NCI-H526 treated with DMSO at 0.1 percent for 48 hours (cell line): ENCODE measurements at regions not wholly inside any gene's neighbourhood (a gene's known extent, or its start where the extent isn't known, plus 50 kb on each side); places are given as distances from the start of the nearest gene placed in this dataset.
"Not testable (repeated sequence)": the region's sequence is repeated elsewhere in the genome, so short reads cannot be mapped to it uniquely, and the experiment has no call there.

Experiments used
- DNase-seq: peaks from one replicate; lab custom pipeline; 2025; lab: John Stamatoyannopoulos, UW

DNA sequence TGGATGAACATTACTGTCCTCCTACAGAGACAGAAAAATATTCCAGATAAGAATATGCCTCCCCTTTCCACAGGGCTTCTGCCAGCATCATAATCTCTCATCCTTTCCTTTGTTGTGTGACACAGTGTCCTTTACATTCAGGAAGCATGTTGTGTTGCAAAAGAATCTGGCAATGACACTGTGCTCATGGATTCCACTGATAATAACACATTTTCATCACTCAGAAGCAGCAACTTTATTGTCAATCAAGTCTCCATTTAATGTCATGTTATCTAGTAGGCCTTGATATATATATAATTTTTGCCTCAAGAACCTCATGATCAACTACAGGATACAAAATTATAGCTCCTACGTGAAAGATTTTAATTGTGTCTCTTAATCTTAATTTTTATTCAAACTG, 833.9 kb downstream of the FSTL5 start:
- no peak for DNase-seq

DNA sequence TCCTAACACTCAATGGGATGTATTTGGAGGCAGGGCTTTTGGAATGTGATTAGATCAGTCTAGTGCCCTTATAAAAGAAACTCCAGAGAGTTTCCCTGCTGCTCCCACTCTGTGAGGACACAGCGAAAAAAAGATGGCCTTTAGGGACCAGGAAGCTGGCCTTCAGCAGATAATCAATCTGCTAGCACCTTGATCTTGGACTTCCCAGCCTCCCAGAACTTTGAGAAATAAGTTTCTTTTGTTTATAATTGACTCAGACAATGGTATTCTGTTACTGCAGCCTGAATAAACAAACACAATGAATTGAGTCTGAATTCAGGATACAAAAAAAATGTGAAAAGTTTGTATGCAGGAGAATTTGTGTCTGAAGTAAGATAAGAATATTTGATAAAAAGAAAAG, 842.1 kb downstream of the FSTL5 start:
- no peak for DNase-seq

DNA sequence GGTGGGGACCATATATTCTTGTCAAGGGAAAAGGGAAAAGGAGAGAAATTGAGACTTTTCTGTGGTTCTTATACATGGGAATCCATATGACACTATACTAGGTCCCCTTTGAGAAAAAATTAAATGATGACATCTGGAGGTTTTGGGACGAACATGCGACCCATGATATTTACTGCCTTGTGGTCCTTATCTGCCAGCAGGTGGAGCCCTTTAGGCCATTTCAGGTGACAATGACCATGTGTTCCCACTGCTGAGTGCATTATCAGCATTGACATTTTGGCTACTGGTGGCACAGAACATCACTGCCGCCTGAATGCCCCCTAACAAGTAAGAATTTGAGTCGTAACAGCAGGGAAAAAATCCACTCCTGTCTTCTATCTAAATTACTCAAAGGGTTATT, 843.4 kb downstream of the FSTL5 start:
- DNase-seq: no peak

DNA sequence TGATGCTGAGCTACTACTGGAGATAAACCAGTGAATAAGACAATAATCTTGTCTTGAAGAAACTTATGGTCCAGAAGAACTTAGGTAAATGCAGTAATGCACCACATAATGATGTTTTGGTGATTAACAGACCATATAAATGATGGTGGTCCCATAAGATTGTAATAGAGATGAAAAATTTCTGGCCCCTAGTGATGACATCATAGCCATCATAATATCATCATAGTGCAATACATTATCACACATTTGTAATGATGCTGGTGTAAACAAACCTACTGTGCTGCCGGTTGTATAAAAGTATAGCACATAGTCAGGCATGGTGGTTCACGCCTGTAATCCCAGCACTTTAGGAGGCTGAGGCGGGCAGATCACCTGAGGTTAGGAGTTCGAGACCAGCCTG, 846.8 kb downstream of the FSTL5 start:
- no peak for DNase-seq

DNA sequence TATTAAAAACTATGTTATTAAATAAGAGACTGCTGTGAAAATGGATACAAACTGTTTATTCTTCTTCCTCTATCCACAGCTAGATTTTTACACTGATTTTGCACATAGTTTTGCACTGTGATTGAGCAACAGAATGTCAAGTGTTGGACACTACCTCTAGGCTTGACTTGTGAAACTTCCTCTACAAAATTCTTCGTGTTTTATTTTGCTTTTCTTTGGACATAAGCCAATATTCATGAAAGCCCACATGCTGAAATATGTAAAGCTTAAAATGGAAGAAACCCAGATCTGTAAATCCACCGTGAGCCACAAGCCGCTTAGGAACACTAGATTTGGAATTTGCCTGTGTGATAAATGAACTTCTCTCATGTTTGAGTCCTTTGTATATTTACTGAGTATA, 849.4 kb downstream of the FSTL5 start:
- DNase-seq: no peak

DNA sequence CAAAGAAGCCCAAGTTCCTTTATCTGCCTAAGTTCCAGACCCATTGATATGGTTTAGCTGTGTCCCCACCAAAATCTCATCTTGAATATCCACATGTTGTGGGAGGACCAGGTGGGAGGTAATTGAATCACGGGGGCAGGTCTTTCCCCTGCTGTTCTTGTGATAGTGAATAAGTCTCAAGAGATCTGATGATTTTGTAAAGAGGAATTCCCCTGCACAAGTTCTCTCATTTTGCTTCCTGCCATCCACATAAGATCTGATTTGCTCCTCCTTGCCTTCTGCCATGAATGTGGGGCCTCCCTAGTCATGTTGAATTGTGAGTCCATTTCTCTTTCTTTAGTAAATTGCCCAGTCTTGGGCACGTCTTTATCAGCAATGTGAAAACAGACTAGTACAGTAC, 860.2 kb downstream of the FSTL5 start:
- DNase-seq: no peak

DNA sequence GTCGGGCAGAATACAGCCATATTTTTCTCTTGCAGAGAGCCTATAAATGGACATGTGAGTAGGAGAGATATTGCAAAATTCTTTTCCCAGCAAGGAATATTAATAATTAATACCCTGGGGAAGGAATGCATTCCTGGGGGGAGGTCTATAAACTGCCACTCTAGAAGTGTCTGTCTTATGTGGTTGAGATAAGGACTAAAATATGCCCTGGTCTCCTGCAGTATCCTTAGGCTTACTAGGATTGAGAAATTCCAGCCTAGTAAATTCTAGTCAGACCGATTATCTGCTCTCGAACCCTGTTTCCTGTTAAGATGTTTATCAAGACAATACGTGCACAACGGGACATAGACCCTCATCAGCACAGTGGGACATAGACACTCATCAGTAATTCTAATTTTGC, 872.6 kb downstream of the FSTL5 start:
- no peak for DNase-seq

DNA sequence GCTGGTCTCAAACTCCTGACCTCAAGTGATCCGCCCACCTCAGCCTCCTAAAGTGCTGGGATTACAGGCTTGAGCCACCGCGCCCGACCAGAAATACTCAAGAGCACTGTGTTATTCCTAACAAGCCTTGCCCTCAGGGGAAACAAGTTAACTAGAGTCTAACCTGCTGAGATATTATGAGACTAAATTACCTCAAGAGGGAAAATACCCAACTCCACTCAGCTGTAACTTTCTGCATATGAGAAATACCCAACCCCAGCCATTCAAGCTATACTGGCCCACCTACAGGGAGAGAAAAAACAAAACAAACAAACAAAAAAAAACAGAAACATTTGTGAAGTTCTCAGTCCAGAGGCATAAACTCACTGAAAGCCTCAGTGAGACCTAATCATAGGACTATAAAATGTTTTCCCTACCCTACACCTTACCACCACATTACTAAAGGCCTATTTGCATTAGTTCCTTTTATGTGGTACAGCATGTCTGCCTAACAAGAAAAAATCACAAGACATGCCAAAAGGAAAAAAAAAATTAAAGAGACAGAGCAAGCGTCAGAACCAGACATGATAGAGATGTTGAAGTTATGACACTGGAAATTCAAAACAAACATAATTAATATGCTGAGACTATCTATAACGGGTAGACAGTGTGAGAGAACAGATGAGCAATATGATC, 876.0 kb downstream of the FSTL5 start:
- DNase-seq: no peak

DNA sequence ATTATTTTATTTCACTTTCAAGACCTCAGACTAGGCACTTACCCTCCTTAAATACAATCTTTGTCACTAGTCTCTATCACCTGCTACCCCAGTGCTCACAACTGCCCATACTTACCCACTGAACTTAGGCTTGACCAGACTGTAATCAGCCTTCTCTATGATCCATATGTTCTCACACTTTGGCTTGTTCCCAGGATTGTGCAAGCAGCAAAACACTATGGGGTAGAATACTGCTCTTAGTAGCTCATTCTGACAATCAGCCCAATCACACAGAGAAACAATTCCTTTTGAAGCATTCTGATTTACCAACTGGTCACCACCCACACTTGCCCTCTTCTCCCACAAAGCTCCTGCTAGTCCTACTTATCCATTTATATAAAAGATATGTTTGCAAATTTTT, 878.3 kb downstream of the FSTL5 start:
- no peak for DNase-seq

DNA sequence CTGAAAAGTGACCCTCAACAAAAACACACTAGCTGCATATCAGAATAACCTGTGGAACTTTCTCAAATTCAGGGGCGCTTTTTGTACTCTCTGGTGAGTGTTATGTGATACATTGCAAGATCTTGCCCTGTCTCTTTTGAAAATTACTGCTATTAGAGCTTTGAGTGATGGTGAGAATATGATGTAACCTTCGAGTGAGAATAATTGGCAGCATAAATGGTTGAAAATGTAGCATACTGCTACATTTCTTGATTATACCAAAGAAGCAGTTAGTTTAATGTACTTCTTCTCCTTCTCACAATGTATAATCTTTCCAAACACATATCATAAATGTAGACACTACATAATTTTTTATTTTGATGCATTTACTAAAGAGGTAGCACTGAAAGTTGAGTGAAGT, 882.9 kb downstream of the FSTL5 start:
- no peak for DNase-seq

DNA sequence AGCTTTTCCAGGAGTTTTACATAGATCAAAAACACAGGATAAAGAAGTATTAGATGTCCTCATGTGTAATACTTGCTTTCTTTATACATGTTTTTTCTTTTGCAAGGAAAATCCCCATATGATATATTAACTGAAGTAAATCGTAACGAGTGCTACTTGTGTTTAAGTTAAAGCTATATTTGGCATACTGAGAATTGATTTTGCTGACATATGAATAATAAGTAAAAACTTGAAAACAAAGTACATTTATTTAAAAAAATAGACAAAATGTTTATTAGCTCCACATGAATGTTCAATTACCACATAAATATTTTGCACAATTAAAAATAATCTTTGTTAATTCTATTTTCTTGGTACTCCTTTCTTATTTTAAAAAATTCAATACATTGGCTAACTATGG, 884.7 kb downstream of the FSTL5 start:
- DNase-seq: no peak

DNA sequence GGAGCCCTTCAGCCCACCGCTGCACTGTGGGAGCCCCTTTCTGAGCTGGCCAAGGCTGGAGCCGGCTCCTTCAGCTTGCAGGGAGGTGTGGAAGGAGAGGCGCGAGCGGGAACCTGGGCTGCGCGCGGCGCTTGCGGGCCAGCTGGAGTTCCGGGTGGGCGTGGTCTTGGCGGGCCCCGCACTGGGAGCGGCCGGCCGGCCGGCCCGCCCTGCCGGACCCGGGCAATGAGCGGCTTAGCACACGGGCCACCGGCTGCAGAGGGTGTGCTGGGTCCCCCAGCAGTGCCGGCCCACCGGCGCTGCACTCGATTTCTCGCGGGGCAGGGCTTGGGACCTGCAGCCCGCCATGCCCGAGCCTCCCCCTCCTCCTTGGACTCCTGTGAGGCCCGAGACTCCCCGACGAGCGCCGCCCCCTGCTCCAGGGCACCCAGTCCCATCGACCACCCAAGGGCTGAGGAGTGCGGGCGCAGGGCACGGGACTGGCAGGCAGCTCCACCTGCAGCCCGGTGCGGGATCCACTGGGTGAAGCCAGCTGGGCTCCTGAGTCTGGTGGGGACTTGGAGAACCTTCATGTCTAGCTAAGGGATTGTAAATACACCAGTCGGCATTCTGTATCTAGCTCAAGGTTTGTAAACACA, 886.5 kb downstream of the FSTL5 start:
- not testable (repeated sequence) for DNase-seq

DNA sequence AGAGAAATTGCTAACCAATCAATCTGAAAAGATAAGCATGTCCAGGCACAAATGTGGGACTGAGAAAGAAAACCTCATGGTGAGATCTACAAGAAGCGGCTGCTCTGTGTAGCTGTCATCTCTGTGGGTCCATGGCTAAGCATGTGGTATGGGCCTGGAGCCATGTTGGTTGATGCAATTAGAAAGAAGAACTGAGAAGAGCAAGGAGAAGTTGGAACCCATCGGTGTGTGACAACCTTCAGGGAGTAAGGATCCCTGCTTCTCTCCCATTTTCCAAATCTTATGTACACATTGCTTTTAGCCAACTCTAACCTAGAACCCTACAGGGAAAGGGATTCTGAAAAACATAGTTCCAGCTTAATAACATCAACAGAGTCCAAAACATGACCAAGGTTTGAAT, 890.2 kb downstream of the FSTL5 start:
- no peak for DNase-seq

DNA sequence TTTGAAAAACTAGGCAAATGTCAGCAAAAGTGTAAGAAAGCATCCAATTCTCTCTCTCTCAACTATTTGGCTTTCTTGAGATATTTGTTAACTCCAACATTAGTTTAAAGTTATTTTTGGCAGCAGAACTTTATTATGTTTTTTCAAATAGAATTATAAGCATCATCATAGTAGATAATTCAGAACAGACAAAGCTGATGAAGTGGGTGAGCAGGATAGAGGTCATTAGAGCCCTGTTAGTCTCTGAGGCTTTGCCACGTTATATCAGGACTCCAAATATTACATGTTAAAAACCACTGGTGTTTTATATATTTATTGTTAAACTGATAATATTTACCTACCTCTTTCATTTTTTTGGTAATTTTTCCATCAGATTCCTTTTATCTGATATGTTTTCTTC, 903.0 kb downstream of the FSTL5 start:
- no peak for DNase-seq

DNA sequence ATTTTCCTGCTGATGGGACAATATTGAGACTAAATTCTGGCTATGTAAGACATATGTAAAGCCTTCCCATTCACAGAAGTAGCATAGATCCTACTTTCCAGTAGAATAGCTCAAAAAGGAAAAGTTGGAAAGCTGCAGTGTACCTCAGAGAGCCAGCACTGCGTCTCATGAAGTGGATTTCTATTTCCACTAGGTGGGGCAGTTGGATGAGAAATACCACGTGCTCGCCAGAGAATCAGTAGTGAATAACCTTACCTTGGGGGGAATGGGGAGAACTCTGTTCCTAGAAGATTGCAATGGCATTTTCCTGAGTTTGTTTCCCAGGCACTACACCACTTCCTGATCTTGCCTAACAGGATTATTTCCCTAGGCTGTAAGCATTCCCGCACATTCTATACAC, 907.1 kb downstream of the FSTL5 start:
- DNase-seq: no peak

DNA sequence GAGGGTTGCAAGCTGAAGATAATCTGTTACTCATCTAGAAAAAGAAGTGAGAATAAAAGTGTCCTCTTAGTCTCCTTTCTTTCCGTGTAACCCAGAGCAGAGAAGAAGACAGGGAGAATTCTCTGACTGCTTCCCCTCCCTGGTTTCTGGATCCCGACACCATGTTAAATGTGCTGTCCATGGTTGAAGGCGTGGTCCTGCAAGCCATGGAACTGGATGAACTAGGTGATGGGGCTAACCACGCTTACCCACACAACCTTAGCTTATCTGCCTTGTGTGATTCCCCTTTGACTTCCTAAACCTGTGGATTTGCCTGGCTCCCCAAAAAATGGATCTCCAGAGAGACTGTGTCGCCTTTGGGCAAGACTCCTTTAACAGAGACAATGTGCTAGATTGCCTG, 907.6 kb downstream of the FSTL5 start:
- no peak for DNase-seq

DNA sequence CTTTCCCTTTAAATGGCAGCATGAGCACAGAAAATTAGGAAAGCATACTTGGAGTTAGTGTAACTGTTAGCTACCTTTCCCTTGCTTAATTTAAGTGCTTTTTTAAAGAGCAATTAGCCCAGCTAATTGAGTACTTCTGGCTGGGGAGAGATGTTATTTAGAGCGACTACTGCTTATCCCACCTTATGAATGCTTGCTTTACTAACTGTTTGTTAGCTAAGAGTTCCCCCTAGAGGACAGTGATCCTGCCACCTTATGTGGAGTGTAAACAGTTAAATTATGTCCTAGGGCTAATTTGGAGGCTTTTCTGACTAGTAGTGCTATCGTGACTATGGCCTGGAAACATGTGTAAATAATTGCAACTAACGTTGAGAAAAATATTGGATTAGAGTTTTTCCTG, 909.4 kb downstream of the FSTL5 start:
- no peak for DNase-seq

DNA sequence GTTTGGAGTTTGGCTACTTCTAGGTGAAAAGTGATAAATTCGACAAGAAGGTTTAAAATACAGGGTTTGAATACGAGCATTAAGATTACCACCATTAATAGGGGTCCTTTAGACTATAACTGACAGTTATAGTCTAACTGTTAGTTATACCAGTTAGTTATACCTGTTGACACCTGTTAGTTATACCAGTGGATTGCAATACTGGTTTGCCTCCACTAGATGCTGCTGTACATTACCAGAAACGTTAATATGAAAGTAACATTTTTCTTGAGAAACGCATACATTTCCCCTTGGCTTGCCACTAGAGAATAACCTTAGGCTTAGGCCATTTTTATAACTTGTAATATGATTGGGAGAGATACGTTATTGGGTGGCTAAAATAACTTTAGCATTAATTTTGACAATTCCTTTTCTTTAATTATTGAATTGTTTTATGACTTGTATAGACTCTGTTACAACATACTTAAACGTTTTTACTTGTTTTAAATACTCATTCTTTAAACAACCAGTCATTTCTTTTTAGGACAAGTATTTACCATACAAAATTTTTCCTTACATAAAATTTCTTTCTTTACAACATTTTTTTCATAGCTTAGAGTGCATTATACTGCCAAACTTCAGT, 911.2 kb downstream of the FSTL5 start:
- DNase-seq: peak; percentile 4

DNA sequence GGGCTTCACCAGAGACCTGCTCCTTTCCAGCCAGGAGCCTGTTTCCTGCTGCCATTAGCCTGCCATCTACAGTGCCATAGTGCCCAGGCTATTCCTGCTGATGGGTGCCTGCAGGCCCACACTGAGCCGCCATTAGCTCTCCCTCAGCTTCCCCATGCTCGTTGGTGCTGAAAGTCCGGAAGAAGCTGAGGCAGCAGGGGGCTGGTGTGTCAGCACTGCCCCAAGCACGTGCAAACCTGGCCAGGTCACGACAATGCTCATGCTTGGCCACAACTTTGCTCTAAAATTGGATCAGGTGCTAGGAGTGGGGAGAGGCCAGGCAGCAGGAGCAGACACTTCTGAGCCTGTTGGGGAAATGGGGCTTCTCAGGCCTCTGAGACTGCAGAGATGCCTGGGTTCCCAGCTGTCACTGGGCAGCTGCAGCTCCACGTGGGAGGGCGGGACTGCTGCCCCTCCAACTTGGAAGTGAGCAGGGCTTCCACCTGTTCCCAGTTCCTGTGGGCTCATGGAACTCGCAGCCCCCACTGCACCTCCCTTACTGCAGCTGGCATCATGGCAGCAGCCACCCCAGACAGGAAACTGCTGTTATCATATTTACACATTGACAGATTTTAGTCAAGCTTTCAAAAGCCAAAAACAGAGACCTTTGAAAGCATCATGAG, 913.9 kb downstream of the FSTL5 start:
- no peak for DNase-seq

DNA sequence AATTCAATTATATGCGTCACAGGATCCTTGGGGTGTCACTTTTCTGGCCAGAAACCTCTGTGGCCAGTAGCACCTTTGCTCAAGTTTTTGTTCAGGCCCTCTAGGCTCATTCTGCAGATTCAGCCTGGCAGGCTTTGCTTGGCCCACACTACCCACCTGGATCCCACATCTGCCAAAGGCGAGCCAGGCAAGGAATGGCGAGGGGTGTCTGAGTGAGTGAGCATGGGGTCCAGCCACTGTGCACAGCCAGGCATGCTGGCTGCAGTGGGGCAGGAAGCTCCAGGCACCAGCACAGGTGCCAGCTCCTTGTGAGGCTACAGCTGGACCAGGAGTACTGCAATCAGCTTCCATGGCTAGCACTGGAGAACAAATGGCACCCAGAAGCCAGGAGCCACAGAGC, 914.9 kb downstream of the FSTL5 start:
- DNase-seq: no peak

DNA sequence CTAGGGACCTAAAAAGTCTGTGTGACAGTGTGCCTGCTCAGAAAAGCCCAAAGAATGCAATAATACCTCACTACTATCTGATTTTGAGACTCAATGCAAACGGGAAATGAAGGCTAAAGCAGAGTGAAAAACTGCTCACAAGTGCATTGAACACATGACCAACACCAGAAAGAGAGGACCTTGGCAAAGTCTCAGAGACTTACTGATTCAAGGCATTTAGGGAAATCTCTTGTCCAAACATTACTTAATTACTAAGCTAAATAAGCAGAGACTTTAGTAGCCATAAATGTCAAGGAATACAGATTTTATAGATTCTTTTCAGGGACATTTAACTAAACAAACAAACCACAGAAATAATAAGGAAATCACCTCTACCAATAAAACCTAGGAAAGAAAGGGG, 916.0 kb downstream of the FSTL5 start:
- DNase-seq: no peak

DNA sequence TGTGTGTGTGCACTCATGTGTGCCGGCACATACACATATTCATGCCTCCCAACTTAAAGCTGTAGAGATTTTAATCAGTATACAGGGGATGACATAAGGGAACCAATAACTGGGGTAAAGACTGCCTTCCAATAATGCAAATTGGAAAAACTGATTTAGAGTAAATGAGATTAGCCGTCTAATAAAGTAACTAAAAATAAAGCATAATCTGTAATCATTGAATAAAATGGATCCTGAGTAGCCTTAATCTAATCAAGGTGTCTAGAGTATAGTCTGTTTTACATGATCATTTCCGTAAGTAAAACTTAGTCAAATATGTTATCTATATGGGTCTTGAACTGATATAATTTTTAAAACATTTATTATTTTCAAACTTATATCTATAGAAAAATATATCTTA, 925.8 kb downstream of the FSTL5 start:
- DNase-seq: no peak

DNA sequence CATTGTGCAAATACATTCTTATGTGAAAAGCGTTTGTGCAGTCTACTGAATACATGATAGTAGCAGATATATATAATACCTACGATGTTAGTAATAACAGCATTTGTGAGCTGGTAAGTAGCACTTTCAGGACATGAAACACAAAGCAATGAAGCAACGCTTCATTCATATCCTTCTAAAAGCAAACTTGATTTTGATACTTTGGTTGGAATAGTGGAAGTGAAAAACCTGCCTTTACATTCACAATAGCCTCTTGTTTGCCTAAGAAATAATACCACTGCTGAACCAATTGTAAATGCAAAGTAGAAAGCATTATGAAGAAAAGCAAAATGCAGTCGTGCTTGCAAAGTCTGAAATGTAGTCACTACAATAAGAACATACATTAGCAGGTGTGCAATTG, 926.3 kb downstream of the FSTL5 start:
- no peak for DNase-seq
